ENCODE measurements at regions not wholly inside any gene's neighbourhood (a gene's known extent, or its start where the extent isn't known, plus 50 kb on each side); places are given as distances from the start of the nearest gene placed in this dataset.
A peak's percentile ranks its signal among the peaks of the same experiment; 100 is the strongest.

GRCh38 chr4:184537269-184538022, 63.1 kb upstream of the IRF2 start (continued):
- TF ChIP-seq E2F4 (IDR thresholded peaks at IDR 0.05; ENCODE audit: low read depth, low read length) (no peak), BACH1 (IDR thresholded peaks at IDR 0.05; ENCODE audit: borderline replicate concordance) (no peak), NFYB (IDR thresholded peaks at IDR 0.05; ENCODE audit: insufficient read depth, low read depth, low read length) (no peak)

GRCh38 chr4:184536881-184537248, 62.5 kb upstream of the IRF2 start:
- H3K4me3 ChIP-seq, result peak overlapping the region; percentile 88
- DNase-seq (ENCODE audit: low read depth, low spot score) (no peak), FAIRE-seq (no peak), ATAC-seq (peak; percentile 4)
- H3K36me3 ChIP-seq (ENCODE audit: control insufficient read depth in 2 of 2, insufficient read depth in 2 of 2, low read length in 1 of 2), result no peaks in the 10 kb centered on the region
- H3K4me1 ChIP-seq (ENCODE audit: control insufficient read depth, insufficient read depth, low read length), result peaks cover 23% of the 10 kb centered on the region
- H3K9me3 ChIP-seq (replicated peaks; ENCODE audit: control insufficient read depth, insufficient read depth, low read length), result no peaks in the 10 kb centered on the region; the same call in 2 of the 3 replicates
- H3K9ac ChIP-seq (ENCODE audit: control insufficient read depth, insufficient read depth, low read length), result peak overlapping the region; percentile 80
- ChIA-PET SMC1A (ENCODE audit: uncharacterized antibody, unreplicated experiment) (interaction anchor here (1.0 to 9.3 kb wide), 23 partner anchors 18 to 281 kb away, joined by 3 to 144 read pairs (median 8); partner anchors contain the start of gene IRF2), POLR2A (interaction anchor here (1.0 to 5.4 kb wide), 15 partner anchors 11 to 272 kb away, joined by 3 to 58 read pairs (median 7); partner anchors contain the start of genes CASP3 and IRF2), RAD21 (ENCODE audit: unreplicated experiment) (interaction anchor here (0.7 to 6.4 kb wide), 22 partner anchors 22 to 272 kb away, joined by 3 to 151 read pairs (median 8); partner anchors contain the start of genes CENPU and IRF2), CTCF (interaction anchor here (0.8 to 4.1 kb wide), 14 partner anchors 23 to 286 kb away, joined by 3 to 64 read pairs (median 4); no protein-coding TSS in a partner anchor)
- peak overlapping the region; percentile 92 for H3K4me2 ChIP-seq (ENCODE audit: control insufficient read depth, insufficient read depth)
- H4K20me1 ChIP-seq (ENCODE audit: control insufficient read depth, insufficient read depth), result no peaks in the 10 kb centered on the region
- peaks cover 45% of the 10 kb centered on the region for H3K79me2 ChIP-seq (ENCODE audit: control insufficient read depth, insufficient read depth, low read length)
- in situ Hi-C loops (cut with MboI), result loop anchor here (5.0 kb wide), 2 partner anchors 120 to 185 kb away; no protein-coding TSS in a partner anchor
- H2AFZ ChIP-seq (ENCODE audit: control insufficient read depth, low read depth, low read length), result peak overlapping the region; percentile 1; the same call in 1 of the 2 replicates
- intact Hi-C loops (cut with micrococcal nuclease; ENCODE audit: unreplicated experiment), result loop anchor here (1.0 to 5.0 kb wide), 5 partner anchors 110 to 285 kb away; partner anchors contain the start of genes CASP3 and PRIMPOL
- no peaks in the 10 kb centered on the region for H3K27me3 ChIP-seq (replicated peaks in 1 of 2; ENCODE audit: control insufficient read depth in 2 of 2, insufficient read depth in 2 of 2, low read length in 1 of 2)
- 0% methylated on average over 5 of the region's 5 CpGs for WGBS (ENCODE audit: insufficient coverage, insufficient replicate concordance, low lambda C conversion rate, missing lambda C conversion rate)
- H3K27ac ChIP-seq (ENCODE audit: control insufficient read depth, insufficient read depth), result peak overlapping the region; percentile 86
- TSS peak; percentile 91 for BruUV-seq (replicated peaks)
- no peak for TF ChIP-seq ELK1 (IDR thresholded peaks at IDR 0.05; ENCODE audit: low read depth, low read length)
- TF ChIP-seq NKRF (conservative IDR thresholded peaks at IDR 0.05), result 0 out of 2 replicates have a peak, but pooled peaks have one; percentile 77
- TF ChIP-seq PKNOX1 (IDR thresholded peaks at IDR 0.05), result 0 out of 2 replicates have a peak, but pooled peaks have one; percentile 15
- no peak for TF ChIP-seq ZBTB4 (CRISPR knock-in tag; IDR thresholded peaks at IDR 0.05)
- no peak for TF ChIP-seq SREBF2 (IDR thresholded peaks at IDR 0.05; ENCODE audit: low read length)
- no peak for TF ChIP-seq ZZZ3 (IDR thresholded peaks at IDR 0.05; ENCODE audit: control insufficient read depth, insufficient read length, low read depth)
- TF ChIP-seq MEF2B (IDR thresholded peaks at IDR 0.05; ENCODE audit: partially characterized antibody, poor library complexity, severe bottlenecking), result no peak

All from GM12878 (cell line).